Mononuclear cell (primary cell): ENCODE measurements at regions not wholly inside any gene's neighbourhood (a gene's known extent, or its start where the extent isn't known, plus 50 kb on each side); places are given as distances from the start of the nearest gene placed in this dataset.
"Not testable (repeated sequence)": the region's sequence is repeated elsewhere in the genome, so short reads cannot be mapped to it uniquely, and the experiment has no call there.

Experiments used
- H3K27me3 ChIP-seq: 2 replicates; pipeline ENCODE4 v1.6.0; 2011; ENCODE audit warnings: low read length, control low read depth; ENCODE audit not compliant: insufficient read depth
- H3K4me1 ChIP-seq: 2 replicates; pipeline ENCODE4 v1.5.1; 2011; ENCODE audit warnings: mild to moderate bottlenecking, low read length, control low read depth; ENCODE audit not compliant: insufficient read depth
- H3K4me3 ChIP-seq: 2 replicates; pipeline ENCODE4 v1.5.1; 2011; ENCODE audit warnings: mild to moderate bottlenecking, low read length, moderate library complexity
- H3K9me3 ChIP-seq: 2 replicates; pipeline ENCODE4 v1.5.1; 2011; ENCODE audit warnings: low read depth, mild to moderate bottlenecking, control low read depth, low read length

DNA sequence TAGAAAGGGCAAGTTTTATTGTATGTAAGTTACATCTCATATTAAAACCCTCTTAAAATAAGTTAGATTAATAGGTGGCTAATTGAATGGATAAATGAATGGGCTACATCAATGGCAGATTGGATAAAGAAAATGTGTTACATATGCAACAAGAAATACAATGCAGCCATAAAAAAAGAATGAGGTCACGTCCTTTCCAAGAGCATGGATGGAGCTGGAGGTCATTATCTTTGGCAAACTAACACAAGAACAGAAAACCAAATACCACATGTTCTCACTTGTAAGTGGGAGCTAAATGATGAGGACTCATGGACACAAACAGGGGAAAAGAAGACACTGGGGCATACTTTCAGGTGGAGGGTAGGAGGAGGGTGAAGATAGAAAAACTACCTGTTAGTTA, 182.2 kb upstream of the GNAI1 start:
- Histone ChIP-seq H3K4me1 (no peaks in the 10 kb centered on the region), H3K9me3 (no peaks in the 10 kb centered on the region), H3K27me3 (no peaks in the 10 kb centered on the region), H3K4me3 (no peak overlapping the region)

DNA sequence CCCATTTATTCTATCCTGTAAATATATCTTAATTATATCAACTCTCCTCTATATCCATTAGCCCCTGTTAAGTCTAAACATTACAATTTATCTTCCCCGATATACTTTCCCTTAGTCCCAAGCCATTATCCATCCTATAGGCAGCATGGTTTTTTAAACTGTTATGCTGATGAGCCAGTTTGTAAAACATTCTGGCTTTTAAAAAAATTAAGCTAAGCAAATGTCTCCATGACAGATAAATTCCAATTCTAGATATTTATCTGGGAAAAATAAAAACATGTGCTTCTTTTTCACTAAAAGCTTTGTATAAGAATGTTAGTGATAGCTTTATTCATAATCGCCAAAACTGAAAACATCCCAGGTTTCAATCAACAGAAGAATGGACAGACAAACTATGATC, 183.2 kb upstream of the GNAI1 start:
- Histone ChIP-seq H3K9me3 (no peaks in the 10 kb centered on the region), H3K27me3 (no peaks in the 10 kb centered on the region), H3K4me1 (no peaks in the 10 kb centered on the region), H3K4me3 (no peak overlapping the region)

DNA sequence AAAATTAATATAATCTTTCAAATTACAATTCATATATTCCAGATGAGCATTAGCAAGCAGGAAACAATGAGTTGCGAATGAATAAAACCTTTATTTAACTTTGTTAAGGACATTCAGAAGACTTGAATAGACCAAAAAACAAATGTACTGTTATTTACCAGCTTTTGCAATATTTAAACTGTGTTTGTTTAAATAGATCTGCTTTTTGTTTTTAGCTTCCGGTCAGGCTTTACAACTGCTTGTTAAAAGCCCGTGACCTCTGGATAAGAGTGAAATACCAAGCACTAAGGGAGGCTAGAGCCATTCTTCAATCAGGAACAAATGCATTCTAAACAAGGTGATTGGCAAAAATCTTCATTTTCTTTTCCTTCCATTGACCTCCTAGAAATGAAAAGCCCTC, 184.9 kb upstream of the GNAI1 start:
- Histone ChIP-seq H3K27me3 (no peaks in the 10 kb centered on the region), H3K4me1 (no peaks in the 10 kb centered on the region), H3K9me3 (no peaks in the 10 kb centered on the region), H3K4me3 (no peak overlapping the region)

DNA sequence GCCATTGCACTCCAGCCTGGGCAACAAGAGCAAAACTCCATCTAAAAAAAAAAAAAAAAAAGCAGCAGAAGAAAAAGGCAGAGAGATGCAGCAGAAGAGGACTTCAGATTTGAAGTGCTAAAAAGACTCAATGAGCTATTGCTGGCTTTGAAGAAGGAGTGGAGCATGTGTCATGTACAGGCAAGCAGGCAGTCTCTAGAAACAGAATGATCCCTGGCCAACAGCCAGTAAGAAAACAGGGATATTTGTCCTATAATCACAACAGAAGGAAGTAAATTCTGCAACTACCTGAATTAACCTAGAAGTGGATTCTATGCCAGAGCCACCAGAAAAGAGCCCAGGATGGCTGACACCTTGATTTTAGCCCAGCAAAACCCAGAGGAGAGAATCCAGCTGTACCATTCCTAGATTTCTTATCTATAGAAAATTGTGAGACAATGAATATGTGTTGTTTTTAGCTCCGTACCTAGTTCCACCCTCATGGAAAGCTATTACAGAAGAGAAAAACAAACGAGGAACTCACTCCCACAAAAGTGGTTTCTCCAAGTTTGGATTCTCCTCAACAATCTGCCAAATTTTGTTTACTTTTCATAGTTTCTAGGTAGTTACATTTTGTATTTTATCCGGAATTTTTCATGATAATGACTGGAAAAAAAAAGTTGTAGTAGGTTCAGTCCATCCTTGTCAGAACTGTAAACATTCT, 198.2 kb upstream of the GNAI1 start:
- H3K9me3 ChIP-seq, result no peaks in the 10 kb centered on the region
- H3K4me1 ChIP-seq, result no peaks in the 10 kb centered on the region
- no peak overlapping the region for H3K4me3 ChIP-seq
- H3K27me3 ChIP-seq, result no peaks in the 10 kb centered on the region

DNA sequence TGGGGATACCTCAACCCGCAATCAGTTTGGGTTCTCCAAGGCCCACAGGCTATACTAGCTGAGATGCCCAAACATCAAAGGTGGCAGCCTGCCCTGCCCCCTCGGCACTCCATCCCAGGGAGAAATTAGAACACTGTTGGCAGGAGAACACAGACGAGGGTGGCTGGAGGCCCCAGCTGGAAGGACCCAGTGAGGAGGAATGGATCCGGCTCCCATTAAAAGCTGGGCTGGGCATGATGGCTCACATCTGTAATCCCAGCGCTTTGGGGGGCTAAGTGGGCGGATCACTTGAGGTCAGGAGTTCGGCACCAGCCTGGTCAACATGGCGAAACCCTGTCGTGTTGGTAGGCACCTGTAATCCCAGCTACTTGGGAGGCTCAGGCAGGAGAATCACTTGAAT, 199.9 kb upstream of the GNAI1 start:
- Histone ChIP-seq H3K4me1 (no peaks in the 10 kb centered on the region), H3K9me3 (no peaks in the 10 kb centered on the region), H3K4me3 (no peak overlapping the region), H3K27me3 (no peaks in the 10 kb centered on the region)

DNA sequence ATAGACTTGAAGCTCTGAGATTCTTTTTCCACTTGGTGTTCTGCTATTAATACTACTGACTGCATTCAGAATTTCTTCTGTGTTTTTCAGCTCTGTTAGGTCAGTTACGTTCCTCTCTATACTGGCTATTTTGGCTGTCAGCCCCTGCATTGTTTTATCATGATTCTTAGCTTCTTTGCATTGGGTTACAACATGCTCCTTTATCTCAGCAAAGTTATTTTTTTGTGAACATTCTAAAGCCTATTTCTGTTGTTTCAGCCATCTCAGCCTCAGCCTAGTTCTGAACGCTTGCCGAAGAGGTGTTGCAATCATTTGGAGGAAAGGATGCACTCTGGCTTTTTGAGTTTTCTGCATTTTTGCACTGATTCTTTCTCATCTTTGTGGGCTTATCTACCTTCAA, 201.5 kb upstream of the GNAI1 start:
- H3K4me3 ChIP-seq, result no peak overlapping the region

DNA sequence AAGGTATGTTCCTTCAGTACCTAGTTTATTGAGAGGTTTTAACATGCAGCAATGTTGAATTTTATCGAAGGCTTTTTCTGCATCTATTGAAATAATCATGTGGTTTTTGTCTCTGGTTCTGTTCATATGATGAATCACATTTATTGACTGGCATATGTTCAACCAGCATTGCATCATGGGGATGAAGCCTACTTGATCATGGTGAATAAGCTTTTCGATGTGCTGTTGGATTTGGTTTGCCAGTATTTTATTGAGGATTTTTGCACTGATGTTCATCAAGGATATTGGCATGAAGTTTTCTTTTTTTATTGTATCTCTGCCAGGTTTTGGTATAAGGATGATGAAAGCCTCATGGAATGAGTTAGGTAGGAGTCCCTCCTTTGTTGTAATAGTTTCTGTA, 204.0 kb upstream of the GNAI1 start:
- Histone ChIP-seq H3K4me1 (no peaks in the 10 kb centered on the region), H3K27me3 (no peaks in the 10 kb centered on the region), H3K9me3 (no peaks in the 10 kb centered on the region), H3K4me3 (no peak overlapping the region)

More for the DNA sequence above, 201.5 kb upstream of the GNAI1 start:
- no peaks in the 10 kb centered on the region for H3K4me1 ChIP-seq
- H3K27me3 ChIP-seq, result no peaks in the 10 kb centered on the region
- no peaks in the 10 kb centered on the region for H3K9me3 ChIP-seq

DNA sequence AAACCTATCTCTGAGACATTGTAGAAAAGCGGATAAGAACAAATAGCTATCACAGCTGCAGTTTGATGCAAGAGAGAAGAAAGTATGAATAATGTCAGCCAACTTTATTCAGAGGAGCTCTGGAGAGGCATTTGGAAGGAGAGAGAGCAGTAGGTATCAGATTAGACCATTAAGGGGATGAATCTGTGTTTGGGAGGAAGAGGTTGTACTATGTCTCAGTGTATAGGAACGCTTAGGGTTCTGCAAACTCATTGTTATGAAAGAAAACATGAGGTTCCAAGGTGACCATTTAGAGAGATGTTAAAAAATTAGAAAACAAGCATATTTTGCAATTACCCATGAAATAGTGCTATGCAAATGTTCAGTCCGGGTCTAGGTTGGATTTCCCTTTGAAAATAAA, 207.5 kb upstream of the GNAI1 start:
- Histone ChIP-seq H3K4me3 (no peak overlapping the region), H3K27me3 (no peaks in the 10 kb centered on the region), H3K9me3 (no peaks in the 10 kb centered on the region), H3K4me1 (no peaks in the 10 kb centered on the region)

DNA sequence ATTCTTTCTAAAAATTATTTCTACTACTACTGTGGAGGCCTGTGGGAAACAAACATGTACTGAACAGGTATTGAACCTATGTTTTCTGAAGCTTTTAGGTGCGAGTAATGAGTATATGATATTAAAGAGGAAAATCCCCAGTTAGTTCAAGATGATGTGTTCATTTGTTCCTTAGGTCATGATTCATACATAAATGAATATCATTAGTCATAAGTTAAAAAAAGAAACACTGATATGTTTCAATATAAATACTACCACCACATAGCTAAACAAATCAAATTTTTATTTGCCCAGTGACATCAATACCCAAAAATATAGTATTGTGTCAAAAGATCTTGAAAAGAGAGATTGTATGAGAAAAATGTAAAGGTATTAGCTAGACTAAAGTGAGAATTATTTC, 210.7 kb upstream of the GNAI1 start:
- Histone ChIP-seq H3K27me3 (no peaks in the 10 kb centered on the region), H3K9me3 (no peaks in the 10 kb centered on the region), H3K4me3 (no peak overlapping the region), H3K4me1 (no peaks in the 10 kb centered on the region)

DNA sequence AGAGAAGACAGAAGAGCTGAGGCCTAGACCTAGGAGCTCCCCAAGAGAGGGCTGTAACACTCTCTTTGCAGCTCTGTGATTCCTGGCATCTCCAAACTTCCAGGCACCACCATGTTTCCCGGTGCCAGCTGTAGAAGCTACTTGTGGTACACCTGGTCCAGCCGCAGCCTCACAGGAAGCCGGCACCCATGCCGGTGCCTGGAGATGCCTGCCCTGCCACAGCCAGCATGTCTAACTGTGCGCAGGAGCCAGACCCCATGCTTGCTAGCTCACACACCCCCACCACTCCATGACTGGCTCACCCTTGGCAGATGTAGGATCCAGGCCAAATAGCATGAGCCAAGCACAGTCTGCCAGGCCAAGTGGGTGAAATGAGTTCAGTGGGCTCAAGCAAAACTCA, 211.7 kb upstream of the GNAI1 start:
- Histone ChIP-seq H3K4me3 (no peak overlapping the region), H3K9me3 (no peaks in the 10 kb centered on the region), H3K27me3 (no peaks in the 10 kb centered on the region), H3K4me1 (no peaks in the 10 kb centered on the region)

DNA sequence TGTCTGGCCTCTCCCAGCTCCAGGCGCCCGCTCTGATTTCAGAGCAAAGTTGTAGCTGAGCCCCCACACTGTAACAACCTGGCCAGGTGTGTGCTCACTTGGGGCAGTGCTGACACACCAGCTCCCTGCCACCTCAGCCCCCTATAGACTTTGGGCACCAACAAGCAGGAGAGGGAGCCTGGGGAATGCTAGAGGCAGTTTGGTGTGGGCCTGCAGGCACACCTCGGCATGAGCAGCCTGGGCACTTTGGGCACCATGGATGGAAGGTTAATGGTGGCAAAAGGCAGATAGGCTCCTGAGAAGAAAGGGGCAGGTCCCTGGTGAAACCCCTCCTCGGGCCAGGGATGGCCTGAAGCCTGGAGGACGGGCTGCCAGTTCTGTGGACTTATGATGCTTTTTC, 212.7 kb upstream of the GNAI1 start:
- Histone ChIP-seq H3K4me1 (no peaks in the 10 kb centered on the region), H3K9me3 (no peaks in the 10 kb centered on the region), H3K4me3 (no peak overlapping the region), H3K27me3 (no peaks in the 10 kb centered on the region)

DNA sequence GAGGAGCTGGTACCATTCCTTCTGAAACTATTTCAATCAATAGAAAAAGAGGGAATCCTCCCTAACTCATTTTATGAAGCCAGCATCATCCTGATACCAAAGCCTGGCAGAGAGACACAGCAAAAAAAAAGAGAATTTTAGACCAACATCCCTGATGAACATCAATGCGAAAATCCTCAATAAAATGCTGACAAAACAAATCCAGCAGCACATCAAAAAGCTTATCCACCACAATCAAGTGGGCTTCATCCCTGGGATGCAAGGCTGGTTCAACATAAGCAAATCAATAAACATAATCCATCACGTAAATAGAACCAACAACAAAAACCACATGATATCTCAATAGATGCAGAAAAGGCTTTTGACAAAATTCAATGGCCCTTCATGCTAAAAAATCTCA, 216.0 kb upstream of the GNAI1 start:
- H3K9me3 ChIP-seq, H3K4me1 ChIP-seq, H3K4me3 ChIP-seq, H3K27me3 ChIP-seq: not testable (repeated sequence)

DNA sequence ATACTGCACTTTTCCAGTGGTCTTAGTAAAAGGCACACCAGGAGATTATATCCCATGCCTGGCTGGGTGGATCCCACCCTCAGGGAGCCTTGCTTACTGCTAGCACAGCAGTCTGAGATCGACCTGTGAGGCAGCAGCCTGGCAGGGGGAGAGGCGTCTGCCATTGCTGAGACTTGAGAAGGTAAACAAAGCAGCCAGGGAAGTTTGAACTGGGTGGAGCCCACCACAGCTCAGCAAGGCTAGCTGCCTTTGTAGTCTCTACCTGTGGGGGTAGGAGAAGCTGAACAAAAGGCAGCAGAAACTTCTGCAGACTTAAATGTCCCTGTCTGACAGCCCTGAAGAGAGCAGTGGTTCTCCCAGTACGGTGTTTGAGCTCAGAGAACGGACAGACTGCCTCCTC, 219.3 kb upstream of the GNAI1 start:
- H3K27me3 ChIP-seq, H3K9me3 ChIP-seq, H3K4me3 ChIP-seq, H3K4me1 ChIP-seq: not testable (repeated sequence)

DNA sequence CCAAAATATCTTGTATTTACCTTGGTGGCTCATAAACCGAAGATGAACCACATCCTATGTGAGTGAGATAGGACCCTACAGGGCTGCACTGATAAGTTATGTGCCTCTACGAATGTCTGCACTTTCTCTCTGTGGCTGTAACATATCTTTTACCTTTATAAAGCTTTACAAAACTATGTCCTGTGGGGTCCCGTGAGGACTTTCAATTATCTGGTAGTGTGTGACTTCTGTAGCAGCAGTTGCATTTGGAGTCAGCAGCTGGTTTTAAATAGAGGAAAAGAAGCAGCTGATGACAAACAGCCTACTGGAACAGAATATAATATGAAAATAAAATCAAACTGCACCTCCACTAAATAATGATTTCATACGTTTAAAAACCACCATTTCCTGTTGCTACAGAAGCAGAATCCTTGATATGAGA, 222.4 kb upstream of the GNAI1 start:
- Histone ChIP-seq H3K4me1 (no peaks in the 10 kb centered on the region), H3K9me3 (no peaks in the 10 kb centered on the region), H3K4me3 (no peak overlapping the region), H3K27me3 (no peaks in the 10 kb centered on the region)

DNA sequence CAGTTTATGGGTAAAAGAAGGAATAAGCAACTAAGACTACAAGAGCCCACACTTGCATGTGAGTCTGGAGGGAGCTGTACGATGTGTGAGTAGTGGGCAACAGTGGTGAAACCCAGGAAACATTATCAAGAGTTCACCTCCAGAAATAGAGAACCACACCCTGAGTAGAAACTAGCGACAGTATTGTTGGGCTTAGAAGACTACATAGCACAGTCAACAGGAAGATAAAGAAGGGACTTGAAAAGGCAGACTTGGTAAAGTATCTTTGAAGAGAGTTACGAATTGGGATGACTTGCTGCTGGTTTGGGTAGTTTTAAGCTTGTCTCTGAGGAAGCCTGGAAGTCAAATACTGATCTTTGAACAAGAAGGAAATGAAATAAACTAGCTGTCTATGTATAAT, 223.2 kb upstream of the GNAI1 start:
- no peaks in the 10 kb centered on the region for H3K4me1 ChIP-seq
- H3K9me3 ChIP-seq, result no peaks in the 10 kb centered on the region
- no peaks in the 10 kb centered on the region for H3K27me3 ChIP-seq
- no peak overlapping the region for H3K4me3 ChIP-seq

DNA sequence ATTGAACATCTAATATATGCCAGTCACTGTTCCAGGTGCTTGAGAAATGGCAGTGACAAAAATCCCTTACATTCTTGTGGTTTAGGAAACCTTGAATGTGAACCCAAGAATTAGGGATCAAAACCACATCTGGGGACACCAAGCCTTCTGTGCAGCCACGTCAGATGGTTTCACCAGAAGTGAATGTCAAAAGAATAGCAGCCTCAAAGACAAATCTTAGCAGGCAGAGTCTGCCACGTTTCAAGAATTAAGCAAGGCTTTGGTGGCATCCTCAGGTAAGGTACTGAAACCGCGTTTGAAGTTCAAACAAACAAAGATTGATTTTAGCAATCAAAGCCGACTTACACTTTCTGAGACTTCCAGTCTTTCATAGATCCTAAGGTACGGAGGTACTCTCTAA, 225.5 kb upstream of the GNAI1 start:
- no peak overlapping the region for H3K4me3 ChIP-seq
- no peaks in the 10 kb centered on the region for H3K9me3 ChIP-seq
- H3K4me1 ChIP-seq, result no peaks in the 10 kb centered on the region
- H3K27me3 ChIP-seq, result no peaks in the 10 kb centered on the region
